ENCODE measurements at regions not wholly inside any gene's neighbourhood (a gene's known extent, or its start where the extent isn't known, plus 50 kb on each side); places are given as distances from the start of the nearest gene placed in this dataset.
A peak's percentile ranks its signal among the peaks of the same experiment; 100 is the strongest.

GRCh38 chr9:25584611-25585010 lies 93.6 kb downstream of the TUSC1 start:
- Histone ChIP-seq H3K27ac (ENCODE audit: low read length) (no peak overlapping the region), H3K79me2 (ENCODE audit: low read length) (no peaks in the 10 kb centered on the region), H3K9me3 (ENCODE audit: insufficient read depth, low read length) (no peaks in the 10 kb centered on the region), H4K20me1 (ENCODE audit: insufficient read depth, low read length) (no peaks in the 10 kb centered on the region), H2AFZ (ENCODE audit: low read depth, low read length) (no peak overlapping the region), H3K4me1 (ENCODE audit: low read length) (no peaks in the 10 kb centered on the region), H3K4me2 (ENCODE audit: low read length) (no peak overlapping the region), H3K27me3 (ENCODE audit: low read depth, low read length) (no peaks in the 10 kb centered on the region), H3K9ac (ENCODE audit: low read length) (no peak overlapping the region), H3K36me3 (replicated peaks; ENCODE audit: low read depth, low read length) (no peaks in the 10 kb centered on the region), H3K4me3 (ENCODE audit: low read length) (no peak overlapping the region)
- TF ChIP-seq, protein P1, sequence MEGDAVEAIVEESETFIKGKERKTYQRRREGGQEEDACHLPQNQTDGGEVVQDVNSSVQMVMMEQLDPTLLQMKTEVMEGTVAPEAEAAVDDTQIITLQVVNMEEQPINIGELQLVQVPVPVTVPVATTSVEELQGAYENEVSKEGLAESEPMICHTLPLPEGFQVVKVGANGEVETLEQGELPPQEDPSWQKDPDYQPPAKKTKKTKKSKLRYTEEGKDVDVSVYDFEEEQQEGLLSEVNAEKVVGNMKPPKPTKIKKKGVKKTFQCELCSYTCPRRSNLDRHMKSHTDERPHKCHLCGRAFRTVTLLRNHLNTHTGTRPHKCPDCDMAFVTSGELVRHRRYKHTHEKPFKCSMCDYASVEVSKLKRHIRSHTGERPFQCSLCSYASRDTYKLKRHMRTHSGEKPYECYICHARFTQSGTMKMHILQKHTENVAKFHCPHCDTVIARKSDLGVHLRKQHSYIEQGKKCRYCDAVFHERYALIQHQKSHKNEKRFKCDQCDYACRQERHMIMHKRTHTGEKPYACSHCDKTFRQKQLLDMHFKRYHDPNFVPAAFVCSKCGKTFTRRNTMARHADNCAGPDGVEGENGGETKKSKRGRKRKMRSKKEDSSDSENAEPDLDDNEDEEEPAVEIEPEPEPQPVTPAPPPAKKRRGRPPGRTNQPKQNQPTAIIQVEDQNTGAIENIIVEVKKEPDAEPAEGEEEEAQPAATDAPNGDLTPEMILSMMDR (IDR thresholded peaks at IDR 0.05; ENCODE audit: low read depth, low read length) = no peak
- no peak for TF ChIP-seq EZH2phosphoT487 (IDR thresholded peaks at IDR 0.05; ENCODE audit: low read depth)

DNA sequence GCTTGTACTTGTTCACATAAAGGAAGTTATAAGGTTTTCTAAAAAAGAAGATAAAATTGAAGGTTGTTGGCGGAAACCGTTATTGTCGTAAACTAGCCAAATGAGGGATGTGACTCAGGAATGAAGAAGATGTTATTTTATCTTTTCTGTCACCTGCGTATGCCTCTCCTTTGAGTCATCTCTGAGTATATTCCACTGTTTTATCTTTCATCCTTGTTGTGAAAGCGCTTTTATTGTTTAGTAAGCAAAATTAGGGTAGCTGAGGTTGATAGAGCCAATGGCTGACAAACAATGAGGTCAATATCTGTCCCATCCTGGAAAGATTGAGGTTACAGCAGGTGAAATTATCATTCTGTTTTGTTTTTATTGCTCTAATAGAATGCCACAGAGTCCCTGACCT lies 105.0 kb downstream of the TUSC1 start:
- TF ChIP-seq EZH2phosphoT487 (IDR thresholded peaks at IDR 0.05; ENCODE audit: low read depth) = no peak
- TF ChIP-seq, protein P1 (IDR thresholded peaks at IDR 0.05; ENCODE audit: low read depth, low read length) = no peak
- Histone ChIP-seq H3K9ac (ENCODE audit: low read length) (no peak overlapping the region), H3K4me3 (ENCODE audit: low read length) (no peak overlapping the region), H3K9me3 (ENCODE audit: insufficient read depth, low read length) (no peaks in the 10 kb centered on the region), H2AFZ (ENCODE audit: low read depth, low read length) (no peak overlapping the region), H3K27me3 (ENCODE audit: low read depth, low read length) (no peaks in the 10 kb centered on the region), H3K4me1 (ENCODE audit: low read length) (no peaks in the 10 kb centered on the region), H3K79me2 (ENCODE audit: low read length) (no peaks in the 10 kb centered on the region), H3K36me3 (replicated peaks; ENCODE audit: low read depth, low read length) (no peaks in the 10 kb centered on the region), H4K20me1 (ENCODE audit: insufficient read depth, low read length) (no peaks in the 10 kb centered on the region), H3K4me2 (ENCODE audit: low read length) (no peak overlapping the region), H3K27ac (ENCODE audit: low read length) (no peak overlapping the region)

- H4K20me1 ChIP-seq (ENCODE audit: insufficient read depth, low read length) = no peaks in the 10 kb centered on the region
- TF ChIP-seq EZH2phosphoT487 (IDR thresholded peaks at IDR 0.05; ENCODE audit: low read depth) = no peak
- TF ChIP-seq, protein P1 (IDR thresholded peaks at IDR 0.05; ENCODE audit: low read depth, low read length) = no peak
Observed at GRCh38 chr9:25571491-25571890, 106.8 kb downstream of the TUSC1 start.

DNA sequence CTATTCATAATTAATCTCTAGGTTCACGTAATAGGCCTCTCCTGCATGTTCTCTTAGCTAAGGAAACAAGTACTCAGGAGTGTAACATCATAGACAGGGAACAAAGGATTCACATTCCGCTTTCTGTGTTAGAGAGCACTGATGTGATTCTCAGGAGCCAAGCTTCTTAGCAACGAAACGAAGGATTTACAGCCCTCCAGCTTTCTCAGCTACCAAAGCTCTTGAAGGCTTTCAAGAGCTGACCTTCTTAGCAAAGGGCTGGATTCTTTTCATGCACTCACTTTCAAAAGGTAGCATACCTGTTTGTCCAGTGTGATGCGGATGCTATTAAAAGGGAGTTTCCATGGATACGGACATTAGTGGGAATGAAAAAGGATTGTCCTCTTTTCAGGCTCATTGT lies 107.4 kb downstream of the TUSC1 start:
- TF ChIP-seq, protein P1 (IDR thresholded peaks at IDR 0.05; ENCODE audit: low read depth, low read length) = no peak
- TF ChIP-seq EZH2phosphoT487 (IDR thresholded peaks at IDR 0.05; ENCODE audit: low read depth) = no peak

More at GRCh38 chr9:25571491-25571890, 106.8 kb downstream of the TUSC1 start:
- Histone ChIP-seq H3K36me3 (replicated peaks; ENCODE audit: low read depth, low read length) (no peaks in the 10 kb centered on the region), H3K9ac (ENCODE audit: low read length) (no peak overlapping the region), H3K79me2 (ENCODE audit: low read length) (no peaks in the 10 kb centered on the region), H3K4me3 (ENCODE audit: low read length) (no peak overlapping the region), H2AFZ (ENCODE audit: low read depth, low read length) (no peak overlapping the region), H3K27me3 (ENCODE audit: low read depth, low read length) (no peaks in the 10 kb centered on the region), H3K9me3 (ENCODE audit: insufficient read depth, low read length) (no peaks in the 10 kb centered on the region), H3K4me1 (ENCODE audit: low read length) (no peaks in the 10 kb centered on the region), H3K4me2 (ENCODE audit: low read length) (no peak overlapping the region), H3K27ac (ENCODE audit: low read length) (no peak overlapping the region)

More for the DNA sequence above, 107.4 kb downstream of the TUSC1 start:
- Histone ChIP-seq H3K79me2 (ENCODE audit: low read length) (no peaks in the 10 kb centered on the region), H3K4me1 (ENCODE audit: low read length) (no peaks in the 10 kb centered on the region), H3K4me3 (ENCODE audit: low read length) (no peak overlapping the region), H2AFZ (ENCODE audit: low read depth, low read length) (peak overlapping the region; percentile 23; the same call in 1 of the 2 replicates), H3K4me2 (ENCODE audit: low read length) (no peak overlapping the region), H3K27me3 (ENCODE audit: low read depth, low read length) (no peaks in the 10 kb centered on the region), H3K9me3 (ENCODE audit: insufficient read depth, low read length) (no peaks in the 10 kb centered on the region), H4K20me1 (ENCODE audit: insufficient read depth, low read length) (no peaks in the 10 kb centered on the region), H3K9ac (ENCODE audit: low read length) (no peak overlapping the region), H3K27ac (ENCODE audit: low read length) (no peak overlapping the region), H3K36me3 (replicated peaks; ENCODE audit: low read depth, low read length) (no peaks in the 10 kb centered on the region)

Measured in OCI-LY3 (cell line).